SKM-1 treated with dmso at 0.1 percent for 144 hours (cell line): ENCODE measurements at regions not wholly inside any gene's neighbourhood (a gene's known extent, or its start where the extent isn't known, plus 50 kb on each side); places are given as distances from the start of the nearest gene placed in this dataset.
"Not testable (repeated sequence)": the region's sequence is repeated elsewhere in the genome, so short reads cannot be mapped to it uniquely, and the experiment has no call there.

ENCODE experiments used
- DNase-seq: peaks from one replicate; lab custom pipeline; 2025; ENCODE audit not compliant: unreplicated experiment; lab: John Stamatoyannopoulos, UW

- DNase-seq = no peak
These were observed 101.3 kb upstream of the SULF2 start for GRCh38 chr20:47886454-47887041.

DNA sequence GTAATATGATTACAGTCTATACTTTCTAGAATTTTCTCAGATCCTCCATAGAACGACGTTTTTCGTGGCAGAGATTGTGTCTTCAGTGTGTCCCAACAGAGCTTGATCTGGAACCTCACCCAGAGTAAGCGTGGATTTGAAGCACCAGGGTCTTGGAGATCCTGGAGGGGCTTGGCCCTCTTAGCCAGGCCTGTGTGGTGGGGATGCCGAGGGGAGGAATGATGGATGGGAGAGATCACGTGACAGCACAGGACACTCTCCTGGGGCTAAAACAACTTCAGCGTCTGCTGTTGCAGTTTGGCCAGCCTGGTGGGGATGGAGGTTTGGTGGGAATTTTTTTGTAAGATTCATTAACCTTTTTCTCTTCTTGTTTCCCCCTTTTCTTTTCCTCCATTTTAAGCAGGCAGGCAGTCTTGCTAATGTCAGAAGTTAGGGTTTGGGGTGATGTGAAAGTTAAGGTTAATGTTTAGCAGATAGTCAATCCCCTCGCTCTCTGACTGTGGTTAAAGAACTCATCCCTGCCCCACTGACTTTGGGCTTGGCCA, 100.7 kb upstream of the SULF2 start:
- DNase-seq = no peak

GRCh38 chr20:47883940-47884339, 98.7 kb upstream of the SULF2 start:
- DNase-seq = not testable (repeated sequence)

DNA sequence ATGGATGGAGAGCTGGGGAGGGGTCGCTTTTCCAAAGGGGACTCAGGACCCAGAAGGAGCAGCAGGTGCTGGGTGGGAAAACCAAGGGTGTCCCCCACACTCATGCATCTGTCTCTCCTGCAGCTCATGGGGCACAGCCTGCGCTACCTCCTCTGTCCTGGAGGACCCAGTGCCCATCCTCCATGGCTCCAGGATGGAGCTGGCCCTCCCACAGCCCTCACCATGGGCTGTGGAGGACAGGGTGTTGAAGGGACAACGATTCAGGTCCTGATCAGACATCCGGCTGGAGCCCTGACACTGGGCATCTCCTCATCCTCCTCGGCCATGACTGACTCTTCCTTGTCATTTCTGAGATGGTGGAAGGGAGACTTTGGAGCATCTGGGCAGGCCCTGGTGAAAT, 97.9 kb upstream of the SULF2 start:
- DNase-seq = no peak

DNA sequence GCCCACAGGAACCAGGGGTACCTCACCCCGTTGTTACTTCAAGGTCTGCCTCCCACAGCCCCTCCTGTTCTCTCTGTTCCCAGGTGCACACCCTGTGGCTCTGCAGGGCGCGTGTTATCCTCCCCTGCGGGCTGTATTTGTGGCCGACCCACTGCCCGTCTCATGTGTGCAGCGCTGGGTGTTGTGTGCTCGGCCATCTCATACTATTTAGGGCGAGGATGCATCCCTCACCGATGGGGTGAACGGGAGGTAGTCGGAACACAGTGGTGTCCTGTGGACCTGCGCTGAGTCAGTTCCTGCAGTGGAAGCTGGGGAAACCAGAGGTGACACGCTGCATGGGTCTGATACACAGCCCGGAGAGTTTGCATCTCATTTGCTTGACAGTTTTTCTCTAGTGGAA, 94.5 kb upstream of the SULF2 start:
- no peak for DNase-seq

DNA sequence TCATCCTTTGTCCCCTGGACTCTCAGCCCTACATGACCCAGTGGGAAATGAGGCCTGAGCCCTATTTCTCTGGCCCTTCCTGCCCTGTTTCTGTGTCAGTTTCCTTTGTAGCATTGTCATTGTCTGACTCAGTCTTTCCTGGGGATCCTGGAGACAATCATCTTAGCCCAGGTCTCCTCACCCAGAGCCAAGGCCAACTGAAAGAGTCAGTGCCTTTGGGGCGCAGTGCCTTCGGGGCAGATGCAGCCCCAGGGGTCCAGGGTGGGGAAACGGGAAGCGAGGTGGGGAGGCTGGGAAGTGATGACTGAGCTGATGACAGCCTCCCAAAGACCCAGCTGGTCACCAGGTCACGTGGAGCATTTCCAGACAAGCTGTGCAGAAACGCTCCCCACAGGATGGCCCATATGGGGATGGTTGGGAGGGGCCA, 93.3 kb upstream of the SULF2 start:
- DNase-seq = no peak

DNA sequence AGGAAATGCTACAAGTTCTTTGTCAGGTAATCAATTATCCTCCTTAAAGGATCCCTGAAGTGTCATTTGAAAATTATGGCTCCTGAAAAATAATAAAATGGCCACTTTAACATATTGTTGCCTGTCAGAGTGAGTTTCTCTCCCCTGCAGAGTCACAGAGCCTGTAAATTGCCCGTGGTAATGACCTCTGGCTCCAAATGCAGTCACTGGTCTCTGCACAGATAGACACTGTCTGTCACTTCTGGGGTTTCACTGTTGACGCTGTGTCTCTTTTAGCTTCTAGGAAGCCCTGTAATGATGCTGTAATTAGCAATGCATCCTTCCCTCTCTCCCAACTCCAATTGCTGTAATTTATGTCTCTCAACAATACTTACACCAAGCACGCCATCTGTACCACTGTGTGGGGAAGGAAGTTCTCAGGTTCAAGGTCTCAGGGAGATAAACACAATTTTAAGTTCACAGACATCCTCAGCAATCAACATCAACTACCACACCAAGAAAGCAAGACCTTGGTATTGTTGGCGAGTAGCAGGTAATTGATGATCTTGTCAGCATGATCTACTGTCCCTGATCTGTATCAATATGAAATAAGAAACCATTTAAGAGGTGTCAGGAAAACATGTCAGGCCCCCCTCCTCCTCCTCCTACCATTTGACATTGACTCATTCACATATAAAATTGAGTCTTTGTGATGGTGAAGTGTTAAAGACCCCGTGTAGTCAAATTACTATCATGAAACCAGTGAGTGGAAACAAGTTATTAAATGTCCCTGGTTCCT, 91.2 kb upstream of the SULF2 start:
- DNase-seq = no peak

DNA sequence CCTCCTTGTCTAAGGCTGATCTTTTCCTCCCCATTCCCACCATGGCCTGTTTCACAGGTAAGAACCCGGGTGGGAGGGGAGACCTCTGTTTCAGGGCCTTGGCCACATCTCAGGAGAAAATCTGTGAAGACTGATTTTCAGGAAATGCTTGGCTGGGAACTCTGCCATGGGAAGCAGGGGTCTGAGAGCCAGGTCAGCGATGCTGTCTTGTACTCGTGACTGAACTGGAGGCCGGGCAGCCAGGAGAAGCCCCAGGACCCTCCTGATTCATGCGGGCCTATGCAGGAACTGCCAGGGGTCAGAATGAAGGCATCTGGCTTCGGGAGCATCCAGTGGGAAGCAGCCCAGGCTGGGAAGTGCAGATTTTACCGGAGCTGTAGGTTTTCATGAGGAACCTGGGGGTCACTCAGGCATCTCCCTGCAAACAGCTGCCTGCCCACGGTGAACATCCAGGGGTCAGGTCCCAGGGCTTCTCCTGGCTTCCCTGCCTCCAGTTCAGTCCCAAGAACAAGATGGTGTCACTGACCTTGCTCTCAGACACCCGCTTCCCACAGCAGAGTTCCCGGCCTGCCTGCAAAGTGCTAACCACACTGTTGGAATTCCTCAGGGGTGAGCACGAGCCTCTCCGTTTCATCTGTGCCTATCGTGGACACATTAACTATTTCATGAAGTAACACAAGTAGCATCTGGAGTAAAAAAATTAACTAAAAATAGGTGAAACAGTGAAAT, 90.2 kb upstream of the SULF2 start:
- DNase-seq = no peak

GRCh38 chr20:47872341-47872740, 87.1 kb upstream of the SULF2 start:
- DNase-seq = no peak

GRCh38 chr20:47870475-47870874, 85.2 kb upstream of the SULF2 start:
- DNase-seq = no peak

GRCh38 chr20:47868744-47869143, 83.5 kb upstream of the SULF2 start:
- DNase-seq = no peak

DNA sequence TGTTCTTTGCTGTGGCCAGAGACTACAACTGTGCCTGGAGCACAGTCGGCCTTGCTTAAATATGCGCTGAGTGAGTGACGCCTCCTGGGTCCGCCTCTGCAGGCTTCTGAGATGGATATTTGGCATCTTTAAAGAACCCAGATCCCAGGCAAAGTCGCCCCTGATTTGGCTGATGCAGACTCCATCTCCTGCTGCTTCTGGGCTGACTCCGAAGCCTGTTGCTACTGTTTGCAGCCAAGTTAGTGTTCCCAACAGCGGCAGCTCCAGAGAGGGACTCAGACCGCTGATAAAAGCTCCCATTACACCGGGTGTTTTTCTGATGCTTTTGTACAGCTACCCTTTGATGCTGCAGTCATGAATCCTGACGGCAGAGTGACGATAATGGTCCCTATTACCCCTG, 83.0 kb upstream of the SULF2 start:
- DNase-seq = no peak

- DNase-seq = no peak
These were observed 82.5 kb upstream of the SULF2 start for GRCh38 chr20:47867831-47868230.

GRCh38 chr20:47866480-47866879, 81.2 kb upstream of the SULF2 start:
- no peak for DNase-seq

GRCh38 chr20:47865912-47866311, 80.6 kb upstream of the SULF2 start:
- no peak for DNase-seq

DNA sequence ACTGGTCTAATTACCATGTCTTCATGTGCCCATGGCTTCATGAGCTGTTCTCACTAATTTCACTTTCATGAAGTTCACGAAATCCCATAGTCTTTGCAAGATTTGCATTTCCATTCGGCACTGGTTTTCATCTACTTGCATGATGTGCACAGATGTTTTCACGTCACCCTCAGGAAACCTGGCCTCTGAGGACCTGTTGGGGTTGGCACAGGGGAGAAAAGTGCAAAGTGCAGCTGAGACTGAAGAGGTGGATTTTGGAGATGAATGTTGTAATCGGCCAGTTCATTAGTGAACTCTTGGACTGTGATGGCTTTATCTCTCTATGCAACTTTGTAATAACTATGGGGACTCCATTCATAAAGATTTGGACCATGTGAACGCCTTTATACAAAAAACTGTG, 80.2 kb upstream of the SULF2 start:
- no peak for DNase-seq

DNA sequence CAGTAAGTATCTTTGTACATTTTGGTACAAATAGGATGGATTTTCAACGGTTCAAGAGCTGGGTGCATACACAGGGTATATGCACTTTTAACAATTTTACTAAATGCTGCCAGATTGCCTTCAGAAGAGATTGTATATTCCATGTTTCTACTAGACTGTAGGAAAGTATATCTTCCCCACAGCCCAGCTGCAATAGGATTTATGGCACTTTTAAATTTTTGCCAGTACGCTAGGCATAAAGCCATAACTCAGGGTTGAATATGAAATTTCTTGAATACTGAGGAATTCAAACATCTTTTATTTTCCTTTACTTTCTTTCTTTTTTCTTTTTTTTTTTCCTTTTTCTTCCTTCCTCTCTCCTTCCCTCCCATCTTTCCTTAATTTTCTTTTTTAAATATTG, 78.7 kb upstream of the SULF2 start:
- DNase-seq = no peak

DNA sequence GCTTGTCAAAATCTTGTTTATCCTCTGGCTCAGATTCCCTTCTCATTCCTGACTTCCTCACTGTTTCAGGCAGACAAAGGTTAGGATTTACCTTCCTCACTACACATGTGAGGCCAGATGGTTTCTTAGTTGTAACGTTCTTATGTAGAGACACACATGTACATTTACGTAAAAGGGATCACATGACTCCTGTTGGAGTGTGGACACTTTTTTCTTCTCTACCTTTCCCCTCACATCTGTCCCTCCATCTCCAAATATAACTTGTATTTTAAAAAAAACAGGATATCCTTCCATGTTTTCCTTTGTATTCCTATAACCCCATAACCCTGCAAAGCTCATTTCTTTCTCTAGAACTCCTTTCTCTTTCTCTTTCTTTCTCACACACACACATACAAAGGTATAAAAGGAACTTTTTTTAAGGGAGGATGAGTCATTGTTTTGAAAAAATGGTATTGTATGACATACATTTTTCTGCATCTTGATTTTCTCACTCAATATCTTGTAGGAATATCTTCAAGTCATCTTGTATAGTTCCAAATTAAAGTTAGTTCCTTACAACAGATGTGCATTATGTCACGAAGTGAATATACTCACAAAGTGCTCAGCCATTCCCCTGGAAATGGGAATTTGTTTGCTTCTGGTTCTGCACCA, 78.2 kb upstream of the SULF2 start:
- DNase-seq = no peak

- no peak for DNase-seq
These were observed 77.4 kb upstream of the SULF2 start for GRCh38 chr20:47862574-47863240.

DNA sequence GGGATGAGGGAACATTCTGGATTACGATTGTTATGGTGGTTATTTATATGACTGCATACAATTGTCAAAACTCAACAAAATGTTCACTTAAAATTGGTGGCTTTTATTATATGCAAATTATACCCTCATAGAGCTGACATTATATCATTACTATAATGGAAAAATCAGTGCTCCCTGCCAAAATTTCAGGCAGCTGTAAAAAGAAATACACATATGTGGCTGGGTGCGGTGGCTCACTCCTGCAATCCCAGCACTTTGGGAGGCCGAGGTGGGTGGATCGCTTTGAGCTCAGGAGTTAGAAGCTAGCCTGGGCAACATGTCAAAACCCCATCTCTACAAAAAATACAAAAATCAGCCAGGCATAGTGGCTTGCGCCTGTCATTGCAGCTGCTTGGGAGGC, 75.8 kb upstream of the SULF2 start:
- DNase-seq = no peak
